NCI-H2171 treated with DMSO at 0.1 percent for 48 hours (cell line): ENCODE measurements at regions not wholly inside any gene's neighbourhood (a gene's known extent, or its start where the extent isn't known, plus 50 kb on each side); places are given as distances from the start of the nearest gene placed in this dataset.
"Not testable (repeated sequence)": the region's sequence is repeated elsewhere in the genome, so short reads cannot be mapped to it uniquely, and the experiment has no call there.

Source experiments
- DNase-seq: peaks from one replicate; lab custom pipeline; 2025; lab: John Stamatoyannopoulos, UW

DNA sequence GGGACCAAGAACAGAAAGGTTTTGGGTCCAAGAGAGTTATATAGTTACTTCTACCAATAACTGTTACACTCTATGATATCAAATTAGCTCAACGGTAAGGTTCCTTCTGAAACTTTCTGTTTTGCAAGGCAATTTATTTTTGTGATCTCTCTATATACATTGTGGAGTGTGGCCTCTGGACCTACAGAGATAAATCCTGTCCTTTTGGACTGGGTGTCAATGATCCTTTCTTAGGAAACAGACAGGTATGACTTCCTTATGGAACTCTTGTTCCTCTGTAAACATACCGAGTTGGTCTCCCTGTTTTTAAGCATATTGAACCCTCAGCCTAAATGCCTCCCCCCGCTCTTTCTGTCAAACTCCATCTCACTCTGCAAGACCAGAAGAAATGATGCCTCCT is 1117.8 kb downstream of the BCL11A start:
- DNase-seq: no peak

DNA sequence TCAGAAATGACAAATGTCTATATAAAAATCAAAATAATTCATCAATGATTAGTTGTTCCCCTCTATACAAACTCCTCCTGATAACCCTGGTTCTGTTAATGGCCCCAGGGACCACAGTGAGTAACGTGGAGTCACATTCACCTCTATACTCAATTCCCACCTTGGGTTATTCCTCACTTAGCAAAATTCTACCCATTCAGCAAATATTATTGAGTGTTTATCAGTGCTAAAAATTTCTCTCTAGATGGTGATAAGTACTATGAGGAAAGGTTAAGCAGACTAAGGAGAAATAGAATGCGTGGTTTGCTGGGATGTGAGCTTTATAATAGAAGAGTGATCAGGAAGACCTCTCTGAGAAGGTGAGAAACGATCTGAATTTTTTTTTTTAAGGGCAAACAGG is 1124.5 kb downstream of the BCL11A start:
- no peak for DNase-seq

DNA sequence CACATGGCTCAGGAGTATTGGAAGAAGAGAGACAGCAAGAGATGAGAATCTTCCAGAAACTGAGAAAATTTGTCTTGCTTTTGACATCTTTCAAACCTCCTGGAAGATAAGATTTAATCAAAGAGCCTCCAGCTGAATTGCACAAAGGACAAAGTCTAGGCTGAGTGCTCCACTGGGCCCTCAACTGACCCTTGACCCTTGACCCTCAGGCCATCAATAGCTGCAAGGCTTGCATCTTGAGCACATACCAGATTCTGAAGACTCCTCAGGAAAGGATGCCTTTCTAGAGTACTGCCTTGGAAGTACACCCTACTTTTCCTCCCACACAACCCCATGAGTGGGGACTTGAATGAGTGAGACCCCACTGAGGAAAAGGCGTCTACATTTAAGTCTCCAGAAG is 1125.5 kb downstream of the BCL11A start:
- DNase-seq: no peak

DNA sequence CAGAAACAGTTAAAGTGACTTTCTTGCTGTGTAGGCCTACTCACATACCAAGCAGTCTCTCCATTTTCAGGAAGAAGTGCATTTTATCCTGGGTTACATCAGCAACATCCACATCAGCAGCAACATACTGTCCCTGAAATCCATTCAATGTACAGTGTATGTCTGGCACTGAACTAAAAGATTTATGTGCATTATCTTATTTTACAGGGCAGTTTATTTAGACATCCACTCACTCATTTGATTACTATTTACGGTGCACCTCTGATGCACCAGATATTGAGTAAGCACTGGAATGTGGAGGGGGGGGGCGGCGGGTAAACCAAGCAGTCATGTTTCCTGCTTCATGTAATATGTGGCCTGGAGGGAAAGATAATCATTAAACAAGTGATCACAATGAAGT is 1128.2 kb downstream of the BCL11A start:
- DNase-seq: no peak

DNA sequence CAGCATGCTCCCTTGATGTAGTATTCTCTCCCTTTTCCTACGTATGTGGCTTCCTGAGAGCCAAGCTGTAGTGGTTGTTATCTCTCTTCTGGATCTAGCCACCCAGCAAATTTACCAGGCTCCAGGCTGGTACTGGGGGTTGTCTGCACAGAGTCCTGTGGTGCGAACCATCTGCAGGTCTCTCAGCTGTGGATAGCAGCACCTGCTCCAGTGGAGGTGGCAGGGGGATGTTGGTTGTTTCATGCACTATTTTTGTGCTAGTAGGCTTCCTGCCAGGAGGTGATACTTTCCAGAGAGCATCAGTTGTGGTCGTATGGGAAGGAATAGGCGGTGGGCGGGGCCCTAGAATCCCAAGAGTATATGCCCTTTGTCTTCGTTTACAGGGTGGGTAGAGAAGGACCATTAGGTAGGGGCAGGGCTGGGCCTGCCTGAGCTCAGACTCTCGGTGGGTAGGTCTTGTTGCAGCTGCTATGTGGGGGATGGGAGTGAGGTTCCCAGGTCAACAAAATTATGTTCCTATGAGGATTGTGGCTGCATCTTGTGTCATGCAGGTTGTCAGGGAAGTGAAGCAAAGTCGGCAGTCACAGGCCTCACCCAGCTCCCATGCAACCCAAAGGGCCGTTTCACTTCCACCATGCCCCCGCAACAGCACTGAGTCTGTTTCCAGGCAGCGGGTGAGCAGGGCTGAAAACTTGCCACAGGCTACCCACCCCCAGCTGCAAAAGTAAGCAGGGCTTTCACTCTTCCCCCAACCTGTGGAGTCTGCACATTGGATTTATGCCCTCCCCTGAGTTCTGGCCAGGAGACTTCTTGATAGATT is 1139.5 kb downstream of the BCL11A start:
- DNase-seq: peak; percentile 100

DNA sequence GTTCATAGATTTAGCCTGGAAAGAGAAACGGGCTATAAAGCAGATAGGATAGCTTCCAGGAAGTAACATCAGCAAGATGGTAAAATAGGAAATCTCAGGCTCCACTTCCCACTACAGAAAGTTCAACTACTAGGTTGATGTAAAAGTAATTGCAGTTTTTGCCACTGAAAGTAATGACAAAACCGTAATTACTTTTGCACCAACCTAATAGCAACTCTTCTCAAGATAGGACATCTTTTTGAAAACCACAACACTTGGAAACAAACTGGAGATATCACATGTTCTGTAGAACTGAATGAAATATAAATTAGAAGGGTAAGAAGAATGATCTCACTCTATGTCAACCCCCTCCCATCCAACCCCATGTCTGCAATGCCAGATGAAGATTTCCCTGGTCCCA is 1154.3 kb downstream of the BCL11A start:
- no peak for DNase-seq

DNA sequence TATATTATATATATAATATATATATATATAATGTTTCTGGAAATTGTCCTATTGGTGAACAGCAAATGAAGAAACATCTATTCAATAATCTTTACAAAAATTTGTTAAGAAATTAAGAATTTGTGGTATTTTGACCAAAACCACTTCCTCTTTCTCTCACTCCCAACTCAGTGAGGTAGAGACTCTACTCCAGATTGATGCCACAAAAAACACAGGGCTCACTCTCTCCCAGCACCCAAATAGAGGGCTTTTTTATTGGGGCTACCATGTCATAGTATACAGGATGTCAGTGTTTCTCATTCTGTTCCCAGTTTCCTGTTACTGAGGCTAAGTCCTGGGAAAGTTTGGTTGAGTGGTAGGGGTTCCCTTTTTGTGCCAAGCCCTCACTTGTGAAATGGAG is 1155.4 kb downstream of the BCL11A start:
- no peak for DNase-seq

DNA sequence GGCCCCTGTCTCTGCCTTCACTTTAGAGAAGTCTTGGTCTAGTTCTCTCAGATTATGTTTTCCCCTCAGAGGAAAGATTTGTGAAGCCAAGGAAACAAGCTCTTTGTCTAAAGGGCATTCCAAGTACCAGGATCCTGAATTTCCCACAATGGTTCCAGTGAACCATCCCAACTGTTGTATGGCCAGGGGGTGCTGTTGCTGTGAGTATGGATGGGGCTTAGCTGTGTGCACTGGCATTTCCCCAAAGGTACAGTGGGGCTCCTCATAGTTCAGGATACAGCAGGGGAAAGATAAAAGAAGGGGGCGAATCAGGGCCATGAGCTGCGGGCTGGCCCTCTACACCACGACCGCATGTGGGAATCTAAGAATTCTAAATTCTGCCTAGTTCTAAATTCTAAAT is 1154.0 kb upstream of the FANCL start:
- DNase-seq: no peak

DNA sequence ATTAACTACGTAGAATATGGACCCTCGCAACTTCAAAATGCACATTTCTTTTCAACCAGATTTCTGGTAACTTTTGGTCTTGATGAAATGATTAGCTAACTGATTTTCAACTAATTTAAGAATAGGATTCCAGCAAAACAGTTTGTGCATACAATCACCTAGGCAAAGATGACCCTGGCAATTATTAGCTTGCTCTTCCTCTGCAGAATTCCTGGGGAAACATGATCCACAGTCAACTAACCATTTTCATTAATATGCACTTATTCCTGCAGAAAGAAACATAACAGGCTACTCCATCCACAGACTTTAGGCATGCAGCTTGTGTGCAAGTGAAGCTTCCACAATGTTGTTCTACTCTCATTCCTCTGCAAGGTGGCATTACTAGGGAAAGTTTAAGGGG is 1150.8 kb upstream of the FANCL start:
- DNase-seq: no peak

DNA sequence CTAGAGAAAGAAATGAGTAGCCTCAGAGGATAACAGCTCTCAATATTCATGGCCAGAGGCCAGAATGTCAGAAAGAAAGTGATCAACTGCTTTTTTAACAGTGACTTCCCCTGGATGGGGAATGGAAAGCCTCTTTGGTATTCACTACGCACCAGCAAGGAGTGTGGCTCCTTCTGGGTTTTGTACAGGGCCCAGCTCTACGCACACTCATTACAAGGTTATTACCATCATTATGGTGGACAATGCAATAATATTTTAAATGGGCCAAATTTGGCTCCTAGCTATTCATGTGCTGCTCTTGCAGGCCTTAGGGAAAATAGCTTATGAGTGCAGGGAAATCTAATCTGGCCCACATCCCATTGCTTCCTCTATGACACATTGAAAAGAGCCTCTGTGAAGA is 1149.5 kb upstream of the FANCL start:
- no peak for DNase-seq

DNA sequence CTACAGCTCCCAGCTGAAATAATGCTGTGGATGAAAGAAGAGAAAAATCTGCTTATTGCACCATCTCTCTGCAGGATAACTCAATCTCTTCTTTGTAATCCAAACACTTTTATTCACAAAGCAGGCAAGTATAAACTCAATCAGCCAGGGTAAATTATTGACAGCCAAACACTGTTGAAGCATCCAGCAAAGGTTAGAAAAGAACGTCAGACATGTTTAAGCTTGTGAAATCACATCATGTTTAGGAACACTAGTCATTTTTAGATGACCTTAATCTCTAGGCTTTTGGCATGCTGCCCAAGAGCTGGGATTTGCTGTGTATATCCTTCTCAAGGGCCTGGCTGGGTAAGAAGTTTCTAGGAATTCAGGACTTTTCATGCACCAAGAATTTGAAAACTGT is 1148.1 kb upstream of the FANCL start:
- peak; percentile 16 for DNase-seq

DNA sequence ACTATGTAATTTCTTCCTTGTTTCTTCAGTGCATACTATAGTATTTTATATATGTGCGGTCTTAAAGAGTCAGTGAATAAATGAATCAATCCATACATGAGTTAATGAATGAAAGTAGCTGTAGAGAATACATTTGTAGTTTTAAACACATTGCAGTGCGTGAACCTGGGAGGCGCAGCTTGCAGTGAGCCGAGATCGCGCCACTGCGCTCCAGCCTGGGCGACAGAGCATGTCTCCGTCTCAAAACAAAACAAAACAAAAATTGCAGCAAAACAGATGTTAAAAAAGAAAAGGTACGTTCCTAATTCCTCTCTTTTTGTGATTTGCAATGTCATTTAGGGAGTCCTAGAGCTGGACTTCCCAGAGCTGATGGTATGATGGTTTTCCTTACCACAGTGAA is 1144.8 kb upstream of the FANCL start:
- no peak for DNase-seq

DNA sequence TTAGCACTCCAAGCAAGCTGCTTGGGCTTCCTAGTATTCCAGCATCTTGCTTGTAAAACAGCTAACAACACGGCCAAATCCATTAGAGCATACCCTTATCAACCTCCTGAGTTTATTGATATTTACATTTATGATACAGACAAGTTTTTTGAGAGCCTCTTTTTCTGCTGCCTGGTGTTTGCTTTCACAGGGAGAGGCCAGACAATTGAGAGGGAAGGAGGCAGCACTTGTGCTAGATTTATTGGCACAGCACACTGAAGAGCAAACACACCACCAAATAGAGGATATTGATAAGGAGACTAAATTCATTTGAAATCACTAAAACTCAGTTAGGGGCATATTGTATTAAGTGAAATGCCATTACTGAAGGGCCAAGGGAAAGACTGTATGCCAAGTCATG is 1142.3 kb upstream of the FANCL start:
- no peak for DNase-seq

DNA sequence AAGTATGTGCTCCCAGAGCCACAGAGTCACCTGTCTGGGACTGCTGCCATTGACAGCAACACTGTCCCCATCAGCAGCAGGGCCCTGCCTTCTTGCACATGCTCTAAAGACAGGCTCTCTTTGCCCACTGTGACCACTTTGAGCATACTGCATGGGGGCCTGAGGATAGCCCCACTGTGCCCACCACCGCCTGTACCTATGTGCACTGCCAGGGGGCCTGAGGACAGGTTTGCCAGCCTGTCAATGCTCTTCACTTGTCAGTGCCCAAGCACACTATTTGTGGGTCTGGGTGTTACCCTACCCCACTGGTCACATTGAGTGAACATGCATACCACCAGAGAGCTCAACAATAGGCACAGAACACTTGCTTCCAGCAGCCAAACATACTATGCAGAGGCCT is 1137.0 kb upstream of the FANCL start:
- DNase-seq: no peak

DNA sequence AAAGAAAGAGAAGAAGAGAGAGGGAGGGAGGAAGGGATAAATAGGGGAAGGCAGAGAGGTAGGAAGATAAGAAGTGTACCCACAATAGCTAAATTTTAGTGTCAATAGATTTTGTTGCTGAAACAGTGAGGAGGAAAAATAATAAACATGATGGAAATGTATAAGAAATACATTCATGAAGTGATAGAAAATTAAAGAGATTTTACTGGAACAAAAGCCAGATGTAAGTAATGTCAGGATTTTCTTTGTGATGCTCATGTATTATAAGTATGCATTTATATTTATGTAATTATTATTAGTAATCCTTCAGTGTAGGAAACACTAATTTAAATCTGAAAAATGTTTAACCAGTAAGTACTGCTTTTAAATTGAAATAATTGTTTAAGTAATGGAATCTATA is 1125.2 kb upstream of the FANCL start:
- DNase-seq: no peak

DNA sequence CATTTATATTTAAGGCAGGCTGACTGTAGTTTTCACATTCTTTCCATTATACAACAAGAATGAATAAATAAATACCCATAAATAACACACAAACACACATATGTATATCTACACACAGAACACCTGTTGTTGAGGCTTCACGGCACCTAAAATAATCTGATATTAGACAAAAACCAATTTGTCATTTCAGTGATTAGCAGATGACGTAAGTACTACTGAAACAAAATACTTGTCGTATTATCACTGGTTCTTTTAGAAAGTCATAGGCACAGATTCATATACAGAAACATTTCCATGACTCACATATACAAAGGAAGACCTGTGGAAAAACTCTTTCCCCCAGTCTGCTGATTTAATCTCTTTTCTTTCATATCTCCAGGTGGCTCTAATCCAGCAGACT is 1113.4 kb upstream of the FANCL start:
- DNase-seq: no peak

DNA sequence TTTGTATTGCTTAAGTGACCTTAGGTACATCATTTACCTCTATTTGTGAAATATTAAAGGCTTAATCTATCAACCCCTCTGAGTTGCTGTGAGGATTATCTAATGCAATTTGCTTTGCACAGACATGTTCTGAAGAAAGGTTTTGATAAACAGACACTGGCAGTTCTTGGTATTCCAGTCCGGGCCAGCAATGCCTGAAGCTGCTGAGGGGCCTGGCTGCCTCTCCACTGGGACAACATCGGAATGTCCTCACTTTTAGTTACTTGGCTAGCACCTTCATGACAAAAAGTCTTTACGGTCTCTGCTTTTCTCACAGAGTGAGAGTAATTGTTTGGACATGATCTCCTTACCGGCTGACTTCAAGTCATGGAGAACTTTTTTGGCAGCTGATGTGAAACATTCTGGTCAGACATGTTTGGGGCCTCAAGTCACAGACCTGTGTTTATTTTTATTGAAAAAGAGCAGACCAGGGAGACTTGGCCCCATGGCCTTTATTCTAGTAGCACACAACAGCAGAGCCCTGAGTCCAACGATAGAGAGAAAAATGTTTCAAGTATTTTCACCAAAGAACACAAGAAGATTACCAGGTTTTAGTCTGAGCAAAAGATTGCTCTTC is 1112.3 kb upstream of the FANCL start:
- DNase-seq: no peak

DNA sequence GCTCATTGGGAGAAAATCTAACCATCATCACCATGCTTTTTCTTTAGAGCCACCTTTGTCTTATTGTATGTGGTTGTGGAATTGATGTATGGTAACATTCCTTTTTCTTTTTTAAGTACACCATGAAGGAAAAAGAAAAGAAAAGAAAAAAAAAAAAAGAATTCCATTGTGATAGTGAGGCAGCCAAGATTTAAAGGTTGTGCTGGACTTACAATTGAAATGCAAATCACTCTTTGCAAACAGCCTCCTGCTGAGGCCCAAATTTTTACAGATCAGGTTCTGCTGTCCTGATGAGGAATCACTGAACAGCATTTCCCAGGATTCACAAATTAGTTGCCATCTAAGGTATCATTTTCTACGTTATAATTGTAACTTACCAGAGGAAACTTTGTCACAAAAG is 1101.0 kb upstream of the FANCL start:
- no peak for DNase-seq

DNA sequence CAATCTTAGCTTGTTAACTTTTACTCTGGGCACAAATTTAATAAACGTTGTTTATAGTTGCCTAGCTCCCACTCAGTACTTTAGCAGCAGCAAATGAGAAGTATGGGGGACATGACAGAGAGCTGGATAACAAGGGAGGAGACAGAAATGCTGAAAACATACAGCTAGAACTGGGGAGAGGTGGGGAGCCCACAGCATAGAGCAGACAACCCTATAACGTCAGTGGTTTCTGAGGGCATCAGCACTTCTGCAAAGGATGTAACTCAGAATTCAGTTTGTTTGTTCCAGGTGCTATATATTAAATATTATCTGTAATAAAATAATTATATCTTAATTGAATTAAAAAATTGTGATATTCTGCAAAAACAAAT is 1098.7 kb upstream of the FANCL start:
- no peak for DNase-seq

DNA sequence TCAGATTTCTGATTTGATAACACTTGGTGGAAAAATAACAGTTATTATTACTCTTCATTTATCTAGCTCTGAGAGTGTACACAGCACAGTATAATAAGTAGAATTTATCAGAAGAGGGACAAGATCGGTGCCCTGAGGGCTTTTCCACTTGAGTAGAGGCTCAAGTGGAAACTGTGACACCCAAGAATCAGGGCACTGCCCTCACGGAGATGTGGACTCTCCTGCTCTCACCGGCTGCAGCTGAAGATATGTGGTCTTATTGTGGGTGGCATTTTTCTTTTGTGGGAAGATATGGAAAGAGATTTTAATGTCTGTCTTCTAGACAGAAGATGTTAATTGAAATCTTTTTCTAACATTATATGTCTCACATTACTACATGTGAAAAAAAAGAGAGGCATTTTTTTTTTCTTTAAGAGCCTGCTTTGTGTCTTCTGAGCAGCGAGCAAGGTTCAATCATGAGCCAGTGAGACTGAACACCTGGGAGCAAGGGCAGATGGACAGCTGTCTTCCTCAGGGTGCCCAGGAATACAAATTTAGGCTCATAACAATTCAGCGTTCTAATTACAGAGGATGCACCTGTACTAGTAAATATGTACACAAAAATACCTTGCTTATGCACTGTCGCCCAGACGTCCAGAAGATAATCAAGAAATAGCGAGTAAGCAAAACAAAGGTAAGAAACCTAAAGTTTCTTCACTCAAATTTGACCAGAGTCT is 1098.2 kb upstream of the FANCL start:
- peak; percentile 65 for DNase-seq

DNA sequence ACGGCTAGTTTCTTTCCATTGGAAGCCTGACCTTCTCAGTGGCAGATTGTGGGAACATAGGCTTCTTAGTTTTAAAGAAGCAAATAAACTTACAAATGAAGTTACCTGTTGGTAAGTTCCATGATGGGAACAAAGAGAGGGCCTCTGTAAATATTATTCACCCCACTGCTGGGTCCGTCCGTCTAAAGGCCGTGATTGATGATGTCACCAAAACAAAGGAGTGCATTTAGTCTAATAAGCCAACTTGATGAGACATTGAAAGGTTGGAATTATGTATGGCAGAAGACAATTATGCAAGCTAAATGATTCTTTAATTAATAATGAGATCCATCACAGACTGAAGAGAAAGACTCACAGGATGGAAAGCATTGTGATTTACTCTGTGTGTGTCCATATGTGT is 1091.9 kb upstream of the FANCL start:
- no peak for DNase-seq

DNA sequence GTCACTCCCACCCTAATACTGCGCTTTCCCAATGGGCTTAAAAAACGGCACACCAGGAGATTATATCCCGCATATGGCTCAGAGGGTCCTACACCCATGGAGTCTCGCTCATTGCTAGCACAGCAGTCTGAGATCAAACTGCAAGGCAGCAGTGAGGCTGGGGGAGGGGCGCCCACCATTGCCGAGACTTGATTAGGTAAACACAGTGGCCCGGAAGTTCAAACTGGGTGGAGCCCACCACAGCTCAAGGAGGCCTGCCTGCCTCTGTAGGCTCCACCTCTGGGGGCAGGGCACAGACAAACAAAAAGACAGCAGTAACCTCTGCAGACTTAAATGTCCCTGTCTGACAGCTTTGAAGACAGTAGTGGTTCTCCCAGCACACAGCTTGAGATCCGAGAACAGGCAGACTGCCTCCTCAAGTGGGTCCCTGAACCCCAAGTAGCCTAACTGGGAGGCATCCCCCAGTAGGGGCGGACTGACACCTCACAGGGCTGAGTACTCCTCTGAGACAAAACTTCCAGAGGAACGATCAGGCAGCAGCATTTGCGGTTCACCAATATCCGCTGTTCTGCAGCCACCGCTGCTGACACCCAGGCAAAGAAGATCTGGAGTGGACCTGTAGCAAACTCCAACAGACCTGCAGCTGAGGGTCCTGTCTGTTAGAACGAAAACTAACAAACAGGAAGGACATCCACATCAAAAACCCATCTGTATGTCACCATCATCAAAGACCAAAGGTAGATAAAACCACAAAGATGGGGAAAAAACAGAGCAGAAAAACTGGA is 1085.6 kb upstream of the FANCL start:
- not testable (repeated sequence) for DNase-seq

DNA sequence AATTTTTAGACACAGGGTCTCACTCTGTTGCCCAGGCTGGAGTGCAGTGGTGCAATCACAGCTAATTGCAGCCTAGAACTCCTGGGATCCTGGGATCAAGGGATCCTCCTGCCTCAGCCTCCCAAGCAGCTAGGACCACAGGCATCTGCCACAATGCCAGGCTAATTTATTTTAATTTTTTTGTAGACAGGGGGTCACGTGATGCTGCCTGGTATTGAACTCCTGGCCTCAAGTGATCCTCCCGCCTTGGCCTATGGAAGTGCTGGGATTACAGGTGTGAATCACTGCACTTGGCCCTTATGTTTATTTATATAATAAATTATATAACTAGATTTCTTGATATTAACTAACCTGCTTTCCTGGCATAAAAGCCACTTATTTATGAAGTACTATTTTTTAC is 1081.7 kb upstream of the FANCL start:
- no peak for DNase-seq
